BLaER1 (cell line): ENCODE measurements at regions not wholly inside any gene's neighbourhood (a gene's known extent, or its start where the extent isn't known, plus 50 kb on each side); places are given as distances from the start of the nearest gene placed in this dataset.

Experiments
- H3K27ac ChIP-seq: shearing (Covaris generic); formaldehyde crosslinking; 2 replicates; pipeline ENCODE4 v1.8.1; 2022
- H3K27me3 ChIP-seq: shearing (Covaris generic); formaldehyde crosslinking; 2 replicates; pipeline ENCODE4 v1.8.1; 2022
- H3K36me3 ChIP-seq: shearing (Covaris generic); formaldehyde crosslinking; 2 replicates; pipeline ENCODE4 v1.8.1; 2022
- H3K4me1 ChIP-seq: shearing (Covaris generic); formaldehyde crosslinking; 2 replicates; pipeline ENCODE4 v1.8.1; 2022
- H3K4me2 ChIP-seq: shearing (Covaris generic); formaldehyde crosslinking; 2 replicates; pipeline ENCODE4 v1.8.1; 2022
- H3K4me3 ChIP-seq: shearing (Covaris generic); formaldehyde crosslinking; 2 replicates; pipeline ENCODE4 v1.8.1; 2022
- H3K9ac ChIP-seq: shearing (Covaris generic); formaldehyde crosslinking; 2 replicates; pipeline ENCODE4 v1.8.1; 2022
- H3K9me3 ChIP-seq: shearing (Covaris generic); formaldehyde crosslinking; 2 replicates; pipeline ENCODE4 v1.8.1; 2022
- H4K20me1 ChIP-seq: shearing (Covaris generic); formaldehyde crosslinking; 2 replicates; pipeline ENCODE4 v1.8.1; 2022
- Cebpa-rat ChIP-seq: shearing (Covaris generic); IDR thresholded peaks from 2 replicates; pipeline ENCODE4 v1.8.1; 2022

DNA sequence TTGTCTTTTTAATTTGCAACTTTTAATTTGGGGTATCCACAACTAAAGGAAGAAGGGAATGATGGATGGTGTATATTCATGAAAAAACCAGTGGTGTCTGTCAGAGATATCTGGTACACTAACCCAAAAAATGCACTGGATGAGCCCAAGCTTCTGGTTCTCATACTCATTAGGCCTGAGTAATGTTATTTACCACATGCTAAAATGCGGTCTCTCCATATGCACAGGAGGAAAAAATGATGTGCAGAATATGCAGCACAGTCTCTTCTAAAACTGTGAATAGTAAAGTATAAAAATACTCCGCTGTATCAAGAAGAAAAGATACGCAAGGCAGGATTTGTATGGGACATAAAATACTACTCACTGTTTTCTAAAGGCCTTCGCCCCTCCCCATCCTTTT lies 275.6 kb upstream of the NAV3 start:
- no peak for TF ChIP-seq Cebpa-rat
- H3K27ac ChIP-seq, result no peak overlapping the region
- H4K20me1 ChIP-seq, result no peaks in the 10 kb centered on the region
- H3K4me2 ChIP-seq, result no peak overlapping the region
- no peaks in the 10 kb centered on the region for H3K36me3 ChIP-seq
- no peak overlapping the region for H3K4me3 ChIP-seq
- H3K9me3 ChIP-seq, result peaks cover 5% of the 10 kb centered on the region; the same call in 1 of the 2 replicates
- H3K9ac ChIP-seq, result no peak overlapping the region
- H3K27me3 ChIP-seq, result no peaks in the 10 kb centered on the region
- H3K4me1 ChIP-seq, result no peaks in the 10 kb centered on the region

DNA sequence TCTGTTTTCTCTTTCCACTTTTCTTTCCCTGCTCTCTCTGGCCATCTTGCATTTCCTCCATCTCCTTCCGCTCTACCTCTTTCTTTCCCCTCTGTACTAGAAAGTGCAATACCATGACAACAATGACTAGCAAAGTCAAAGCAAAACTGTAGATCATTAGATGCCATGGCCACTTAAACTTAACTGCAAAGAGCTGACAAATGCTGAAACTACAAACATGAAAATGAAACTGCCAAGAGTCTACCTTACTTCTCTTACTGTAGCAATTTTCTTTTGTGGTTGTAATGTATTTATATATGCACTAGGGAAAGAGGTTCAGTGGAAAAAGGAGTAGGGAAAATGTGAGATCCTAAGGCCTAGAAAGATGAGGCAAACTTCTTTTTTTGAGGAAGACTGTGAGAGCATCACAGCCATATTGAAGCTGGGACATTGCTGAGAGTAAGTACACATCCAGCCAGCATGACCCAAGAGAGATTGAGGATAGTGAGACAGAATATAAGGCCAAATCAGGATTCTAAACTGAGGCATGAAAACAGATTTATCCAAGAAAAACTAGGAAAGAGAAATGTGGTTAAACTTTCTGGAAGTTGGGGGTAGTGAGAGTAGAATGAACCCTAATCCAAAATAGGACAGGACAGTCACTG lies 276.6 kb upstream of the NAV3 start:
- Histone ChIP-seq H3K9ac (no peak overlapping the region), H3K4me1 (no peaks in the 10 kb centered on the region), H3K36me3 (no peaks in the 10 kb centered on the region), H3K4me2 (no peak overlapping the region), H3K27me3 (no peaks in the 10 kb centered on the region), H4K20me1 (no peaks in the 10 kb centered on the region), H3K9me3 (no peaks in the 10 kb centered on the region), H3K27ac (no peak overlapping the region), H3K4me3 (no peak overlapping the region)
- TF ChIP-seq Cebpa-rat, result no peak

- no peak overlapping the region for H3K27ac ChIP-seq
Observed at GRCh38 chr12:77549383-77550128, 281.1 kb upstream of the NAV3 start.

DNA sequence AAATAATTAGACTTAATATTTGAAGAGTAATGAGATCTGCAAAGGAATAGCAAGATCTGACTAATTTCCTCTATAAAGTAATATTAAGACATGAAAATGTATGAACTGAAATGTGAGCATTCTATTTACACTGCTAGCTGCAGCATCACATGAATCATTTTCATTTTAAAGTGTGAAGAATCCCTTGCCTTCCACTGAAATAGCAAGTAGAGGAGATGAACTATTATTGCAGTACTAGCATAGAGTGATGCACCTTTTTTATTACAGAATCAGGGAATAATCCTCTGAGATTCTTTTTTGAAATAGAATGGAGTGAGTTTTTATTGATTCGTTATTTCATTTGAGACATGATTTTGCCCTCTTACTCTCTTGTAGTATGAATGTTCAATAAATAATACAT lies 281.9 kb upstream of the NAV3 start:
- H3K4me2 ChIP-seq, result no peak overlapping the region
- no peaks in the 10 kb centered on the region for H3K4me1 ChIP-seq
- no peaks in the 10 kb centered on the region for H3K36me3 ChIP-seq
- H3K4me3 ChIP-seq, result no peak overlapping the region
- no peak overlapping the region for H3K9ac ChIP-seq
- H3K27ac ChIP-seq, result no peak overlapping the region
- TF ChIP-seq Cebpa-rat, result no peak
- no peaks in the 10 kb centered on the region for H3K9me3 ChIP-seq
- no peaks in the 10 kb centered on the region for H3K27me3 ChIP-seq
- H4K20me1 ChIP-seq, result no peaks in the 10 kb centered on the region

More at GRCh38 chr12:77549383-77550128, 281.1 kb upstream of the NAV3 start:
- H3K4me3 ChIP-seq, result no peak overlapping the region
- TF ChIP-seq Cebpa-rat, result no peak
- no peak overlapping the region for H3K9ac ChIP-seq
- no peaks in the 10 kb centered on the region for H4K20me1 ChIP-seq
- H3K27me3 ChIP-seq, result no peaks in the 10 kb centered on the region
- H3K9me3 ChIP-seq, result no peaks in the 10 kb centered on the region
- no peaks in the 10 kb centered on the region for H3K4me1 ChIP-seq
- H3K4me2 ChIP-seq, result no peak overlapping the region
- H3K36me3 ChIP-seq, result no peaks in the 10 kb centered on the region

- H3K36me3 ChIP-seq, result no peaks in the 10 kb centered on the region
- no peaks in the 10 kb centered on the region for H3K9me3 ChIP-seq
- no peaks in the 10 kb centered on the region for H3K4me1 ChIP-seq
- H4K20me1 ChIP-seq, result no peaks in the 10 kb centered on the region
- no peak overlapping the region for H3K27ac ChIP-seq
- no peaks in the 10 kb centered on the region for H3K27me3 ChIP-seq
- no peak for TF ChIP-seq Cebpa-rat
- no peak overlapping the region for H3K9ac ChIP-seq
- no peak overlapping the region for H3K4me3 ChIP-seq
- no peak overlapping the region for H3K4me2 ChIP-seq
Observed at GRCh38 chr12:77540097-77540496, 290.6 kb upstream of the NAV3 start.

GRCh38 chr12:77537663-77538062 lies 293.0 kb upstream of the NAV3 start:
- Histone ChIP-seq H3K27ac (no peak overlapping the region), H4K20me1 (no peaks in the 10 kb centered on the region), H3K4me3 (no peak overlapping the region), H3K4me1 (no peaks in the 10 kb centered on the region), H3K27me3 (no peaks in the 10 kb centered on the region), H3K9me3 (no peaks in the 10 kb centered on the region), H3K36me3 (no peaks in the 10 kb centered on the region), H3K9ac (no peak overlapping the region), H3K4me2 (no peak overlapping the region)
- TF ChIP-seq Cebpa-rat, result no peak

DNA sequence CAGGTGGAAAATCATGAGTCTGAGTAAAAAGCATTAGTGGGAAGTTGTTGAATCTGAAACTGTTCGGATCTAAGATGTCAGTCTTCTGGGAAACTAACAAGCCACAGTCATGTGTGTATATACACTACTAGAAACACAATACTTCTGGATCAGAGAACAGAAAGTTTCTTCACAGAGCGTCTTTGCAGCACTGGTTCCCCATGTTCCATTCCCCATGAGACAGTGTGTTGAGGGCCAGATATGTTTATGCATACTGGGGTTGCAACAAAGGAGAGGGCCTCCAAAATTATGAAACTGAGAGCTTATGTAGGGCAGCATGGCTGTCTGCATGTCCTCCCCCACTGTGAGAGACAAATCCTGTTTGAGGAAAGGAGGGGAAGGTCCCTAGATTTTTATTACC lies 295.0 kb upstream of the NAV3 start:
- no peak for TF ChIP-seq Cebpa-rat
- Histone ChIP-seq H4K20me1 (no peaks in the 10 kb centered on the region), H3K9me3 (no peaks in the 10 kb centered on the region), H3K9ac (no peak overlapping the region), H3K4me2 (no peak overlapping the region), H3K27ac (no peak overlapping the region), H3K36me3 (no peaks in the 10 kb centered on the region), H3K27me3 (no peaks in the 10 kb centered on the region), H3K4me1 (no peaks in the 10 kb centered on the region), H3K4me3 (no peak overlapping the region)

DNA sequence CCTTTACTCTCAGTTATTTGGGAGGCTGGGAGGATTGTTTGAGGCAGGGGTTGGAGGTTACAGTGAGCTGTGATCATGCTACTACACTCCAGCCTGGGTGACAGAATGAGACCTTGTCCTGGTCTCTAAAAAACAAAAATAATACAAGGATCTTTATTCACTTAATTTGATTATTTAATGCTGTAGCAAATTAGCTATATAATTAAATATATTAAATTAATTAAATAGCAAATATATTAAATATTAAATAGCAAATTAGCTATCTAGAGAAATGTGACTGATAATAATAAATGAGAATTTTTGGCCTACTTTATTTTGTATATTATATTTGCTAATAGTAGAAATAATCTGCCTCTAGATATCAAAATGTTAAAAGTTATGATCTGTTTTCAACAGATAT lies 298.8 kb upstream of the NAV3 start:
- no peak for TF ChIP-seq Cebpa-rat

GRCh38 chr12:77522247-77522646 lies 308.4 kb upstream of the NAV3 start:
- no peak for TF ChIP-seq Cebpa-rat
- no peaks in the 10 kb centered on the region for H4K20me1 ChIP-seq
- H3K9ac ChIP-seq, result no peak overlapping the region
- no peaks in the 10 kb centered on the region for H3K27me3 ChIP-seq
- H3K4me1 ChIP-seq, result no peaks in the 10 kb centered on the region
- no peak overlapping the region for H3K27ac ChIP-seq
- no peak overlapping the region for H3K4me2 ChIP-seq
- H3K9me3 ChIP-seq, result 0 out of 2 replicates have a peak, but pooled peaks cover 3% of the 10 kb centered on the region
- no peak overlapping the region for H3K4me3 ChIP-seq
- no peaks in the 10 kb centered on the region for H3K36me3 ChIP-seq

More for the DNA sequence above, 298.8 kb upstream of the NAV3 start:
- H3K4me1 ChIP-seq, result no peaks in the 10 kb centered on the region
- H3K9me3 ChIP-seq, result no peaks in the 10 kb centered on the region
- no peak overlapping the region for H3K4me2 ChIP-seq
- no peaks in the 10 kb centered on the region for H3K27me3 ChIP-seq
- no peak overlapping the region for H3K27ac ChIP-seq
- no peaks in the 10 kb centered on the region for H3K36me3 ChIP-seq
- H3K9ac ChIP-seq, result no peak overlapping the region
- H3K4me3 ChIP-seq, result no peak overlapping the region
- H4K20me1 ChIP-seq, result no peaks in the 10 kb centered on the region

- 0 out of 2 replicates have a peak, but pooled peaks cover 3% of the 10 kb centered on the region for H3K9me3 ChIP-seq
- no peak for TF ChIP-seq Cebpa-rat
- no peak overlapping the region for H3K27ac ChIP-seq
- no peak overlapping the region for H3K4me2 ChIP-seq
- no peaks in the 10 kb centered on the region for H3K36me3 ChIP-seq
- H3K4me1 ChIP-seq, result no peaks in the 10 kb centered on the region
- H3K4me3 ChIP-seq, result no peak overlapping the region
- no peaks in the 10 kb centered on the region; the same call in 1 of the 2 replicates for H3K27me3 ChIP-seq
- no peaks in the 10 kb centered on the region for H4K20me1 ChIP-seq
- H3K9ac ChIP-seq, result no peak overlapping the region
Observed at GRCh38 chr12:77521508-77522115, 309.1 kb upstream of the NAV3 start.
